ENCODE measurements at regions not wholly inside any gene's neighbourhood (a gene's known extent, or its start where the extent isn't known, plus 50 kb on each side); places are given as distances from the start of the nearest gene placed in this dataset.

DNA sequence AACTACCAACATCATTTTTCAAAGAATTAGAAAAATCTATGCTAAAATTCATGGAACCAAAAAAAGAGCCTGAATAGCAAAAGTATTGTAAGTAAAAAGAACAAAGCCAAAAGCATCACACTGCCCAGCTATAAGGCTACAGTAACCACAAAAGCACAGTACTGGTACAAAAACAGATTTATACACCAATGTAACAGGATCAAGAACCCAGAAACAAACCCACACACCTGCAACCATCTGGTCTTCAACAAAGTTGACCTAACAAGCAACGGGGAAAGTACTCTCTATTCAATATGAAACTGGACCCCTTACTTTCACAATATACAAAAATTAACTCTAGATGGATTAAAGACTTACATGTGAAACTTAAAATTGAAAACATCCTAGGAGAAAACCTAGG lies 94.2 kb upstream of the TARS1 start:
- no peaks in the 10 kb centered on the region for H3K27me3 Mint-ChIP-seq (ENCODE audit: low read depth)
- no peak overlapping the region for H3K27ac Mint-ChIP-seq
- no peaks in the 10 kb centered on the region for H3K36me3 Mint-ChIP-seq (ENCODE audit: low read depth)
- H3K9me3 Mint-ChIP-seq: peaks cover 9% of the 10 kb centered on the region
- H3K4me3 Mint-ChIP-seq: no peak overlapping the region
- no peaks in the 10 kb centered on the region for H3K4me1 Mint-ChIP-seq (ENCODE audit: low read depth)

DNA sequence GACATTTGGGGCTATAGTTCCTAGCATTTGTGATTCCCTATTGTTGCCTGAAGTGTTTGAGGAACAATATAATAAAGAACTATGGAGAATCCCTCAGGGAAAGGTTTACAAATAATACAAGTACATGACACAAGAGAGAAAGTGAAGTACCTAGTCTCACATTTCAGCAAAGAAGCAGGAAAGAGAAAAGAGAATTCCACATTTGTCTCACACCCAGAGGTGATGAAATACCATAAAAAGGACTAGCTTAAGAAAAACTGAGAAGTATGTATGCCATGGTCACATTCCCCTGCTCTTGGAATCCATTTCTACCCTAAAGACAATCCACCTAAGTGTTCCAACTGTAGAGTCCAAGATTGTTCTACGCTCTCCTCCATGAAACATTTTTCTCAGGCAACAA lies 79.0 kb upstream of the TARS1 start:
- no peaks in the 10 kb centered on the region for H3K27me3 Mint-ChIP-seq (ENCODE audit: low read depth)
- peaks cover 3% of the 10 kb centered on the region for H3K4me1 Mint-ChIP-seq (ENCODE audit: low read depth)
- H3K9me3 Mint-ChIP-seq: peaks cover 6% of the 10 kb centered on the region
- H3K27ac Mint-ChIP-seq: no peak overlapping the region
- H3K36me3 Mint-ChIP-seq (ENCODE audit: low read depth): no peaks in the 10 kb centered on the region
- no peak overlapping the region for H3K4me3 Mint-ChIP-seq

DNA sequence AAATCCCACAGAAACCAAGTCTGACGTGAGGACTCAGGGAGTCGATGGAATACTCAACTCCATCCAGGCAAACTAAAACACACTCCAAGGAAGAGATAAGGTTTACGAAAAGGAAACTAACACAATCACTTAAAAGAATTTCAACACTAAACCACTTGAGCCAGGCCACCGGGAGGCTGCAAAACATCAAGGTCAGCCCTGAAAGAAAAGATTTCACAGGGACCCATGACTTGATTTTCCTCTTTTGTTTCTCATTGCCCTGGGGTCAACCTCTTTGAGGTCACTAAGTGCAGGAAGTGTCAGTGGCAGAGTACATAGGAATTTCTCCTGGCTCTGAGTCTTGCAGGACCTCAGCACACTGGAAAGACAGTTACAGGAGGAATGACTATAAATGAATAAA lies 77.8 kb upstream of the TARS1 start:
- no peaks in the 10 kb centered on the region for H3K27me3 Mint-ChIP-seq (ENCODE audit: low read depth)
- H3K4me3 Mint-ChIP-seq: no peak overlapping the region
- H3K4me1 Mint-ChIP-seq (ENCODE audit: low read depth): peaks cover 9% of the 10 kb centered on the region
- H3K27ac Mint-ChIP-seq: no peak overlapping the region
- H3K9me3 Mint-ChIP-seq: peaks cover 6% of the 10 kb centered on the region
- no peaks in the 10 kb centered on the region for H3K36me3 Mint-ChIP-seq (ENCODE audit: low read depth)

DNA sequence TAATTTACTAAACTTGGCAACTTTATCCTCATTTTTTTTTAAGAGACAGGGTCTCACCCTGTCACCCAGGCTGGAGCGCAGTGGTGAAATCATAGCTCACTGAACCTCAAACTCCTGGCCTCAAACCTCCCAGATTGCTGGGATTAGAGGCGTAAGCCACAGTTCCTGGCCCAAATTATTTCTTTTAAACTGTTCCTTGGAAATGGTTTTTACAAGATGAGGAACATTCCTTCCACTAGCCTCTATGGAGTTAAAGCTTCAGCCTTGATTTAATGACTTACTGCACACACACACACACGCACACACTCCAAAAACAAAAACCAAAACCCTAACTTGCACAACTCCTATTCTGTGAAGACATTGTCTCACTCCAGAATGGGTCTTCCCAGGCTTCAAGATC lies 77.2 kb upstream of the TARS1 start:
- Mint-ChIP-seq H3K9me3 (peaks cover 6% of the 10 kb centered on the region), H3K4me1 (ENCODE audit: low read depth) (peaks cover 9% of the 10 kb centered on the region), H3K4me3 (no peak overlapping the region), H3K27me3 (ENCODE audit: low read depth) (no peaks in the 10 kb centered on the region), H3K36me3 (ENCODE audit: low read depth) (no peaks in the 10 kb centered on the region), H3K27ac (no peak overlapping the region)

DNA sequence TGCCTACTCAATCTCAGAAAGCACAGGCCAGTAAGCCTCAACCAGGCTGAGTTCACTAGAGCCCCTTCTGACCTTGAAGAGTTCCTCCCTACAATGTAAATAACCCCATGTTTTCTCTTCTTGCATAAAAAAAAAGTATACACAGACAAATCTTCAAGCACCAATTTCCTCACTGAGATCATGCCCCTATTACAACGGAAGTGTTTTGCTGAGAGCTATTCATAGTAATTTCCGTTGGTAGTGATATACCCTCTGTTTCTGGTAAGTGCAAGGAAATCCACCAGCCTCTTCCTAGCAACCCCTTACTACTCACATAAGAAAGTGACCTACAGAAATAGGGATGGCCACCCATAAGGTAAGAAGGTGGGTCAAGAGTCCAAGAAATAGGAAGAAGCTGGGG lies 76.4 kb upstream of the TARS1 start:
- Mint-ChIP-seq H3K9me3 (peaks cover 6% of the 10 kb centered on the region), H3K36me3 (ENCODE audit: low read depth) (no peaks in the 10 kb centered on the region), H3K27me3 (ENCODE audit: low read depth) (no peaks in the 10 kb centered on the region), H3K4me1 (ENCODE audit: low read depth) (peaks cover 9% of the 10 kb centered on the region), H3K27ac (peak overlapping the region; percentile 37), H3K4me3 (no peak overlapping the region)

DNA sequence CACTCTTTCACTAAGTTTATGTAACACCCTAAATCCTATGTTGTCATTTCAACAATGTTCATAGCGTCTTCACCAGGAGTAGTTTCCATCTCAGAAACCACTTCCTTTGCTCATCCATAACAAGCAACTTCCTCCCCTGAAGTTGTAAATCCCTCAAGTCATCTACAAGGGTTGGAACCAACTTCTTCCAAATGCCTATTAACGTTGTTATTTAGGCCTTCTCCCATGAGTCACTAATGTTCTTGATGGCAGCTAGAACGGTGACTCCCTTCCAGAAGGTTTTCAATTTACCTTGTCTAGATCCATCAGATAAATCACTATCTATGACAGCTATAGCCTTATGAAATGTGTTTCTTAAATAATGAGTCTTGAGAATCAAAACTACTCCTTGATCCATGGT lies 73.3 kb upstream of the TARS1 start:
- Mint-ChIP-seq H3K4me1 (ENCODE audit: low read depth) (peaks cover 9% of the 10 kb centered on the region), H3K27me3 (ENCODE audit: low read depth) (no peaks in the 10 kb centered on the region), H3K9me3 (peaks cover 4% of the 10 kb centered on the region), H3K36me3 (ENCODE audit: low read depth) (no peaks in the 10 kb centered on the region), H3K27ac (no peak overlapping the region), H3K4me3 (no peak overlapping the region)

DNA sequence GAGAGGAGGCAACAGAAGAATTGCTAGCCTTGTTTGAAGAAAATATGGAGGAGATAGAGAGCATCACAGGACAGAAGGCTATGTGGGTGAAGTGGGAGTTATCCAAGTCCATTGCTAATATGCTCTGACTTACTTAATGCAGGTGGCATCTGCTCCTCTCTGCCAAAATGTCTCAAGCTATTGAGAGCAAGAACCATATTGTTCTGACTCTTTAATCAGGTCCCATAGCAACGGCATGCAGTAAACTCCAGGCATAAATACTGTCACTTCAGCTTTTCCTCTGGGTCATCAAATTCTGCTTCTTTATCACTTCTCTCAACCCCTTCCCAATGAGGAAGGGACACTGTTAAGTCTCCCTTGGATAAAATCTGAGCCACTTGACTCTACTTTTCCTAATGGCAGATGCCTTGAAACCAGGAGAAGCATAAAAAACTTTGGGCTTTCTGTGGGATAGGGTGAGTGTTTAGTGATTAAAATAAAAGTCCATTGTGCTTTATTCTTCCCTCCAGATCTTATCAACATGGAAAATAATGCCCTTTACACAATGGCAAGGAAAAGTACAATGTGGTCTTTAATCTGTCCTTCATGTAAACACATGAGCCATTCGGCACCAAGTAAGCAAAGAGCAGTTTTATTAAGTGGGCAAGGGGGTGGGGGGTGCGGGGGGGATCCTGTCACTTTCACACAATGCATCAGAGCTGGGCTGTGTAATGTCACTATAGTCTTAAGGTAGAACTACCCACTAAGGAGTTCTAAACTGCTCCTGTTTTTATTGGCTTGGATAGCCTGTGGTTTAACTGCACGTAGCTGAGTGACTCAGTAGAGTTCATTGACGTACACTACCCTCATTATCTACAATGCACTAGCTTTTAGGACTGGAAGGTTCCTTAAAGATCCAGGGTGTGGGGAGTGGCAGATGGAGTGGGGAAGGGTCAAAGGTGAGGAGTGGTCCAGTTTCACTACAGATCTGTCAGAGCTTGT lies 71.0 kb upstream of the TARS1 start:
- H3K36me3 Mint-ChIP-seq (ENCODE audit: low read depth): no peaks in the 10 kb centered on the region
- H3K4me3 Mint-ChIP-seq: no peak overlapping the region
- H3K9me3 Mint-ChIP-seq: peaks cover 4% of the 10 kb centered on the region
- H3K27me3 Mint-ChIP-seq (ENCODE audit: low read depth): no peaks in the 10 kb centered on the region
- H3K27ac Mint-ChIP-seq: no peak overlapping the region
- H3K4me1 Mint-ChIP-seq (ENCODE audit: low read depth): peaks cover 5% of the 10 kb centered on the region

DNA sequence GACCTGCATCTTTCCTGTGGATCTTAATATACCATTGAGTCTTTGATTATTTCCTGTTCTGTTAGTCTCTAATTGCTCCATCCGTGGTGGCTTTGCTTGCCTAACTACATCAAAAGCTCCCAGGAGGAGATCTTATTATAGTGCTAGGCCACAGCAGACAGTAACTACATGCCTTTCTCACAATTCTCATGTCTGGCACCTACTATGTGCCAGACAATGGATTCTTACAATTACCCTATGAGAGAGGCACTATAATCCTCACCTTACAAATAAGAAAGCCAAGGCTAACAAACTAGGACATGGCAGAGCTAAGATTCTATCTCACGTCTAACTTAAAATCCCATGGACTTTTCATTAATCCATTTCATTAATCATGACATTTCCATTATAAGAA lies 70.3 kb upstream of the TARS1 start:
- H3K27me3 Mint-ChIP-seq (ENCODE audit: low read depth): no peaks in the 10 kb centered on the region
- H3K4me3 Mint-ChIP-seq: no peak overlapping the region
- H3K4me1 Mint-ChIP-seq (ENCODE audit: low read depth): peaks cover 5% of the 10 kb centered on the region
- H3K36me3 Mint-ChIP-seq (ENCODE audit: low read depth): no peaks in the 10 kb centered on the region
- no peak overlapping the region for H3K27ac Mint-ChIP-seq
- peaks cover 4% of the 10 kb centered on the region for H3K9me3 Mint-ChIP-seq

DNA sequence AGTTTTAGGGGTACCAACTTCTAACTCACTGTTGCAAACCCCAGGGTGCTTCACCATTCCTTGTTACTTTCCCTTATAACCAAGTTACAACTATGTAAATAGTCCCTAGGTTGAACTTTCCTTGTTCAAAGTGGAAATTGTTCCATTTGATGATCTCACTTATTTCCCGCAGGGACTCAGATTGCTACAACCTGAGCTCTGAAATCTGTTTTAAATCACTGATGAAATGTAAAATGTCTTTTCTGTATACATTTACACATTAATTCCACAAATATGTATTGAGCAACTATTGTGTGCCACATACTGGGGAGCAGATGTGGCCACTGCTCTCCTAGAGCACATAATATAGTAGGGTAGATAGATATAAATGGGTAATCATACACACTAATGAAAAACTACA lies 69.1 kb upstream of the TARS1 start:
- Mint-ChIP-seq H3K27ac (no peak overlapping the region), H3K4me1 (ENCODE audit: low read depth) (peaks cover 5% of the 10 kb centered on the region), H3K27me3 (ENCODE audit: low read depth) (no peaks in the 10 kb centered on the region), H3K9me3 (peaks cover 4% of the 10 kb centered on the region), H3K36me3 (ENCODE audit: low read depth) (no peaks in the 10 kb centered on the region), H3K4me3 (no peak overlapping the region)

DNA sequence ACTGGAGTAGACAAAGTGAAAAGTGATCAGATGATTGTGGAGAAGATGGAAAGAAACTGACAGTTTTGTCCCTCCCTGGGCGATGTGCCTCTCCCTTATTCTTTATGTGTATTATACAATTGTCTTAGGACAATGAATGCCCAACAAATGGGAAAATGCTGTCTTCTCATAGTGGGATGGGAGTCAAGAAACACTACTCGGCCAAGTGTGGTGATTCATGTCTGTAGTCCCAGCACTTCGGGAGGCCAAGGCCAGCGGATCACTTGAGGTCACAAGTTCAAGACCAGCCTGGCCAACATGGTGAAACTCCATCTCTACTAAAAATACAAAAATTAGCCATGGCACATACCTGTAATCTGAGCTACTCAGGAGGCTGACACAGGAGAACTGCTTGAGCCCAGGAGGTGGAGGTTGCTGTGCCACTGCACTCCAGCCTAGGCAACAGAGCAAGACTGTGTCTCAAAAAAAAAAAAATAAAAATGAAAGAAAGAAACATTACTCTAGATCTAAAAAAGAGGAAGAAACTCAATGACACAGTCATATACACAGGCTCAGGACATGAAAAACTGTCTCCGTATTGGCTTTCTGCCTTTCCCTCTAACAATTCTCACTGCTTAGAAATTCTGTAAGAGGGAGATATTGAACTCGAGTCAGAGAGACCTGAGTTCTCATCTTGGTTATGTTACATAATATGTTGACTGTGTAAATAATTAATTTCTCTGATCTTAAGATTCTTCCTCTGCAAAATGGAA lies 67.9 kb upstream of the TARS1 start:
- no peaks in the 10 kb centered on the region for H3K4me1 Mint-ChIP-seq (ENCODE audit: low read depth)
- H3K27me3 Mint-ChIP-seq (ENCODE audit: low read depth): no peaks in the 10 kb centered on the region
- H3K27ac Mint-ChIP-seq: no peak overlapping the region
- no peaks in the 10 kb centered on the region for H3K36me3 Mint-ChIP-seq (ENCODE audit: low read depth)
- peaks cover 4% of the 10 kb centered on the region for H3K9me3 Mint-ChIP-seq
- no peak overlapping the region for H3K4me3 Mint-ChIP-seq

DNA sequence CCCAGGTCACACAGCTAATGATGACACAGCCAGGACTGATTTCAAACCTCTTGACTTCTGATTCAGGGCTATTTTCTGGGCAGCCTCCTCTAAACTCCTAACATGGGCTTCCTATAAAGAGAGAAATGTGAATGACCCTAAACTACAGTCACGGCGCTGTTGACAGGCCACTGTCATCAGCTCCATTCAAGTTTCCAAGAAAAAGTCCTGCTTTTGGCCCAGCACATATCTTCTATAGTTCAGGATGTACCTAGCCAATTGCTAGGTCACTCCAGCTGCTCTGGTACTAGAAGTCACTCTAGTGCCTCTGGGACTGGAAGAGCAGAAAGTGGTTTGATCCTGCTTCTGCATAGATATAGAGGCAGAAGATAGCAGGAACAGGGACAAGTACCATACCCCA lies 64.9 kb upstream of the TARS1 start:
- no peak overlapping the region for H3K27ac Mint-ChIP-seq
- no peaks in the 10 kb centered on the region for H3K4me1 Mint-ChIP-seq (ENCODE audit: low read depth)
- H3K36me3 Mint-ChIP-seq (ENCODE audit: low read depth): no peaks in the 10 kb centered on the region
- no peaks in the 10 kb centered on the region for H3K27me3 Mint-ChIP-seq (ENCODE audit: low read depth)
- H3K4me3 Mint-ChIP-seq: no peak overlapping the region
- peaks cover 4% of the 10 kb centered on the region for H3K9me3 Mint-ChIP-seq

DNA sequence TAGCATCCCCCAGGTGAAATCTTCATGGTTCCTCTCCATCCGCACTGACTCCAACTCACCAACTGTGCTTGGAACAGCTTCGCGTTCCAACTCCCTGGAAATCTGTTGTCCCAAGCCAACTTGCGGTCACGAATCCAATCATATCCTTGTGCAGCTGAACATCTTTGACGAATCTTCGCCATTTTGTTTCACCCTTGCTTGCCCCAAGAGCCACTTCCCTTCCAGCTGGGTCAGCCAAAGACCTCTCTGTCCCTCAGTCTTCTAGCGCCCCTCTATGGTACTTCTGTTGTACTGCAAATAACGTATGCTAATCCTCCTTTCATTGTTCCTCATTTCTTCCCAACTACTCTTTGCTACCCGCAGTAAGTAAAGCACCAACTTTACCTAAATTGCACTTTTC lies 61.0 kb upstream of the TARS1 start:
- peaks cover 5% of the 10 kb centered on the region for H3K9me3 Mint-ChIP-seq
- H3K27ac Mint-ChIP-seq: no peak overlapping the region
- H3K4me3 Mint-ChIP-seq: no peak overlapping the region
- no peaks in the 10 kb centered on the region for H3K36me3 Mint-ChIP-seq (ENCODE audit: low read depth)
- no peaks in the 10 kb centered on the region for H3K27me3 Mint-ChIP-seq (ENCODE audit: low read depth)
- no peaks in the 10 kb centered on the region for H3K4me1 Mint-ChIP-seq (ENCODE audit: low read depth)

DNA sequence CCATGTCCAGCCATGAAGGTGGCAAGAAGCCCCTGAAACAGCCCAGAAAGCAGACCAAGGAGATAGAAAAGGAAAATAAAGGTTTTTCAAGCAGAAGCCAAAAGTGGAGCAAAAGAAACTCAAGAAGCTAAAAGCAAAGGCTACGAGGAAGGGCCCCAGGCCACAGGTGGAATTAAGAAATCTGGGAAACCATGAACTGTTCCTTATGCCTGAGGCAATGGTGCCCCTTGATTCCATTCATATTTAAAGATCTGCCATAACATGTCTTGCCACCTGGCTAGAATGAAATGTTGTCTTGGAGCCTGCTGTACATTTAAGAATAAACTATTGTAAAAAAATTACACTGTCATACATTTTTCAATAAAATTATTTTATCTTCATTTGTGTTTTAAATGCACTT lies 59.5 kb upstream of the TARS1 start:
- no peak overlapping the region for H3K4me3 Mint-ChIP-seq
- H3K27me3 Mint-ChIP-seq (ENCODE audit: low read depth): no peaks in the 10 kb centered on the region
- H3K9me3 Mint-ChIP-seq: peaks cover 7% of the 10 kb centered on the region
- H3K36me3 Mint-ChIP-seq (ENCODE audit: low read depth): no peaks in the 10 kb centered on the region
- H3K27ac Mint-ChIP-seq: no peak overlapping the region
- H3K4me1 Mint-ChIP-seq (ENCODE audit: low read depth): no peaks in the 10 kb centered on the region

Data from T-helper 1 cell treated with Interleukin-12 subunit alpha and Interleukin-12 subunit beta and Interleukin-4 antibody, amounts not matched to agents 30 μg/mL and 1 μg/mL, for 36 hours (primary cell).